ENCODE measurements at regions not wholly inside any gene's neighbourhood (a gene's known extent, or its start where the extent isn't known, plus 50 kb on each side); places are given as distances from the start of the nearest gene placed in this dataset.

GRCh38 chr2:60290509-60290908 lies 262.9 kb downstream of the BCL11A start:
- H3F3A ChIP-seq (ENCODE audit: insufficient read depth, low read length), result no peaks in the 10 kb centered on the region
- no peaks in the 10 kb centered on the region for H3K9me2 ChIP-seq (ENCODE audit: low read depth, low read length)
- H3K27me3 ChIP-seq (ENCODE audit: insufficient read depth, low read length), result no peaks in the 10 kb centered on the region
- H3K9me3 ChIP-seq (ENCODE audit: low read length), result no peaks in the 10 kb centered on the region
- H3K4me2 ChIP-seq (ENCODE audit: low read length), result no peak overlapping the region
- no peak overlapping the region for H3K9ac ChIP-seq (ENCODE audit: low read length)
- H3K27ac ChIP-seq (ENCODE audit: low read depth, low read length, poor library complexity, severe bottlenecking), result no peak overlapping the region
- H3K4me1 ChIP-seq (ENCODE audit: insufficient read depth, low read length, severe bottlenecking), result no peaks in the 10 kb centered on the region
- no peak for TF ChIP-seq EZH2 (IDR thresholded peaks at IDR 0.05; ENCODE audit: borderline replicate concordance, low read length)
- no peak for TF ChIP-seq CTCF (IDR thresholded peaks at IDR 0.05; ENCODE audit: low read length)
- H3K4me3 ChIP-seq (ENCODE audit: low read depth, low read length, poor library complexity, severe bottlenecking), result no peak overlapping the region
- H3K79me2 ChIP-seq (ENCODE audit: insufficient read depth, low read length), result no peaks in the 10 kb centered on the region
- no peaks in the 10 kb centered on the region for H4K20me1 ChIP-seq (ENCODE audit: insufficient read depth, low read length)
- no peak overlapping the region for H2AFZ ChIP-seq (ENCODE audit: low read length)
- H3K36me3 ChIP-seq (ENCODE audit: insufficient read depth, low read length), result no peaks in the 10 kb centered on the region

- H3K27me3 ChIP-seq (ENCODE audit: insufficient read depth, low read length), result no peaks in the 10 kb centered on the region; the same call in 1 of the 2 replicates
- H3K79me2 ChIP-seq (ENCODE audit: insufficient read depth, low read length), result no peaks in the 10 kb centered on the region
- H3K9me3 ChIP-seq (ENCODE audit: low read length), result no peaks in the 10 kb centered on the region
- no peaks in the 10 kb centered on the region for H3K36me3 ChIP-seq (ENCODE audit: insufficient read depth, low read length)
- no peak overlapping the region for H3K27ac ChIP-seq (ENCODE audit: low read depth, low read length, poor library complexity, severe bottlenecking)
- no peak overlapping the region for H2AFZ ChIP-seq (ENCODE audit: low read length)
- no peak overlapping the region for H3K4me2 ChIP-seq (ENCODE audit: low read length)
- H3F3A ChIP-seq (ENCODE audit: insufficient read depth, low read length), result no peaks in the 10 kb centered on the region
- H4K20me1 ChIP-seq (ENCODE audit: insufficient read depth, low read length), result no peaks in the 10 kb centered on the region
- no peaks in the 10 kb centered on the region for H3K4me1 ChIP-seq (ENCODE audit: insufficient read depth, low read length, severe bottlenecking)
- TF ChIP-seq CTCF (IDR thresholded peaks at IDR 0.05; ENCODE audit: low read length) (no peak), EZH2 (IDR thresholded peaks at IDR 0.05; ENCODE audit: borderline replicate concordance, low read length) (no peak)
- H3K9me2 ChIP-seq (ENCODE audit: low read depth, low read length), result no peaks in the 10 kb centered on the region
- no peak overlapping the region for H3K9ac ChIP-seq (ENCODE audit: low read length)
- H3K4me3 ChIP-seq (ENCODE audit: low read depth, low read length, poor library complexity, severe bottlenecking), result no peak overlapping the region
Measured at GRCh38 chr2:60285626-60286316, 267.7 kb downstream of the BCL11A start.

- H3K79me2 ChIP-seq (ENCODE audit: insufficient read depth, low read length), result no peaks in the 10 kb centered on the region
- no peaks in the 10 kb centered on the region for H3K9me2 ChIP-seq (ENCODE audit: low read depth, low read length)
- H3K27ac ChIP-seq (ENCODE audit: low read depth, low read length, poor library complexity, severe bottlenecking), result no peak overlapping the region
- no peak overlapping the region for H3K9ac ChIP-seq (ENCODE audit: low read length)
- H3K27me3 ChIP-seq (ENCODE audit: insufficient read depth, low read length), result no peaks in the 10 kb centered on the region; the same call in 1 of the 2 replicates
- no peaks in the 10 kb centered on the region for H3K4me1 ChIP-seq (ENCODE audit: insufficient read depth, low read length, severe bottlenecking)
- H3K4me2 ChIP-seq (ENCODE audit: low read length), result no peak overlapping the region
- H3K9me3 ChIP-seq (ENCODE audit: low read length), result no peaks in the 10 kb centered on the region
- H3K4me3 ChIP-seq (ENCODE audit: low read depth, low read length, poor library complexity, severe bottlenecking), result no peak overlapping the region
- no peaks in the 10 kb centered on the region for H3K36me3 ChIP-seq (ENCODE audit: insufficient read depth, low read length)
- no peaks in the 10 kb centered on the region for H3F3A ChIP-seq (ENCODE audit: insufficient read depth, low read length)
- no peaks in the 10 kb centered on the region for H4K20me1 ChIP-seq (ENCODE audit: insufficient read depth, low read length)
- H2AFZ ChIP-seq (ENCODE audit: low read length), result no peak overlapping the region
- TF ChIP-seq EZH2 (IDR thresholded peaks at IDR 0.05; ENCODE audit: borderline replicate concordance, low read length), result no peak
Measured at GRCh38 chr2:60283626-60284025, 269.8 kb downstream of the BCL11A start.

- no peaks in the 10 kb centered on the region for H3K9me3 ChIP-seq (ENCODE audit: low read length)
- no peak overlapping the region for H3K27ac ChIP-seq (ENCODE audit: low read depth, low read length, poor library complexity, severe bottlenecking)
- no peaks in the 10 kb centered on the region for H3K79me2 ChIP-seq (ENCODE audit: insufficient read depth, low read length)
- no peak overlapping the region for H3K9ac ChIP-seq (ENCODE audit: low read length)
- no peaks in the 10 kb centered on the region for H4K20me1 ChIP-seq (ENCODE audit: insufficient read depth, low read length)
- H3K36me3 ChIP-seq (ENCODE audit: insufficient read depth, low read length), result no peaks in the 10 kb centered on the region
- H3K27me3 ChIP-seq (ENCODE audit: insufficient read depth, low read length), result no peaks in the 10 kb centered on the region; the same call in 1 of the 2 replicates
- no peaks in the 10 kb centered on the region for H3F3A ChIP-seq (ENCODE audit: insufficient read depth, low read length)
- H3K9me2 ChIP-seq (ENCODE audit: low read depth, low read length), result no peaks in the 10 kb centered on the region
- H3K4me2 ChIP-seq (ENCODE audit: low read length), result no peak overlapping the region
- H2AFZ ChIP-seq (ENCODE audit: low read length), result no peak overlapping the region
- H3K4me1 ChIP-seq (ENCODE audit: insufficient read depth, low read length, severe bottlenecking), result no peaks in the 10 kb centered on the region
- no peak overlapping the region for H3K4me3 ChIP-seq (ENCODE audit: low read depth, low read length, poor library complexity, severe bottlenecking)
- no peak for TF ChIP-seq EZH2 (IDR thresholded peaks at IDR 0.05; ENCODE audit: borderline replicate concordance, low read length)
- TF ChIP-seq CTCF (IDR thresholded peaks at IDR 0.05; ENCODE audit: low read length), result no peak
Measured at GRCh38 chr2:60282886-60283285, 270.6 kb downstream of the BCL11A start.

Data from OCI-LY1 (cell line).